HG02798 (cell line): ENCODE measurements at regions not wholly inside any gene's neighbourhood (a gene's known extent, or its start where the extent isn't known, plus 50 kb on each side); places are given as distances from the start of the nearest gene placed in this dataset.
A peak's percentile ranks its signal among the peaks of the same experiment; 100 is the strongest.
"Not testable (repeated sequence)": the region's sequence is repeated elsewhere in the genome, so short reads cannot be mapped to it uniquely, and the experiment has no call there.

Experiments
- ATAC-seq: cut with Tn5 transposase; IDR thresholded peaks from one replicate; pipeline ENCODE4 v1.9.1; 2021; ENCODE audit warnings: mild to moderate bottlenecking; ENCODE audit not compliant: unreplicated experiment, poor library complexity

DNA sequence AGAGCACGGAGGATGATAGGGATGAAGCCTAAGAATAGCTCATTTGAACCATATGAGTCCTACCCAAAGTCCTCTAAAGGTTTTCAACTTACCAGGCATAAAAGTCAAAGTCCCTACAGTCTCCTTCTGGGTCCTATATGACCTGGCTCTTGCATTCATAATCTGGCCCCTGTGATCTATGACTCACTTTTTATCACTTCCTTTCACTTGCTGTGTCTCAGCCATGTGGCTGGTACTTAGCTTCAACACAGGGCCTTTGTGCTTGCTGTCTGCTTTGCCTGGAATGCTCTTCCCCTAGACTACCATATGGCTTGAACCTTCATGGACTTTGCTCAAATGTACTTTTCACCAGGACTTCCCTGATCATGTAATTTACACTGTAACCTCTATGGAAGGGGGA lies 137.6 kb upstream of the TMTC1 start:
- no peak for ATAC-seq

DNA sequence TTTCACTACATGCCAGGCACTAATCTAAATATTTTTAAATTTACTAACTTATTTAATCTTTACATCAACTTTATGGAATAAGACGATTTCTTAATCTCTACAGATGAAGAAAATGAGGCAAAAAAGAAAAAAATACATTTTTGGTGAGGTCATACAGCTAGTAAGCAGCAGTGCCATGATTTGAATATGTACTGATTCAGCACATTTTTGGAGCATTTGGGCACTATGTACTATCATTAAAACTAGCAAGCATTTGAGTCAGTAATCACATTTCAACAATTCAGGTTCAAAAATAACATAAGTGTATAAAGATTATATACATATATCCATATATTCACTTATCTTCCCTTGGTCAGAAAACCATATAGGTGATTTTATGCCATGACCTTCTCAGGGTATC lies 124.4 kb upstream of the TMTC1 start:
- ATAC-seq = no peak

DNA sequence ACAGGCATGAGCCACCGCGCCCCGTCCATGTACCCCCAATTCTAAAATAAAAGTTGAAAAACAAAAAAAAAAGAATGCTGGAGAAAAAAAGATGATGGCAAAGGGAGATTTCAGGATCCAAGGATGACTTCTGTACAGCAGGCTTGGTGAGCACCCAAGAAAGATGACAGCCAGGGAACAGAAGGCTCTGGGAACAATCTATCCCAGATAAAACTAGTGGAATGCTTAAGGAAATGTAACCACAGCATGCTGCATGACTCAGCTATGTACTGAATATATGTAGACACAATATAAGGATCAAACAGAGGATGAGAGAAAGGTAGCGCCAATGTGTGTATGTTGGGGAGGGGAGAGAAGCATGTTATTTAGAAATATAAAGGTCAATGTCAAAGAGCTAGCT lies 123.7 kb upstream of the TMTC1 start:
- no peak for ATAC-seq

DNA sequence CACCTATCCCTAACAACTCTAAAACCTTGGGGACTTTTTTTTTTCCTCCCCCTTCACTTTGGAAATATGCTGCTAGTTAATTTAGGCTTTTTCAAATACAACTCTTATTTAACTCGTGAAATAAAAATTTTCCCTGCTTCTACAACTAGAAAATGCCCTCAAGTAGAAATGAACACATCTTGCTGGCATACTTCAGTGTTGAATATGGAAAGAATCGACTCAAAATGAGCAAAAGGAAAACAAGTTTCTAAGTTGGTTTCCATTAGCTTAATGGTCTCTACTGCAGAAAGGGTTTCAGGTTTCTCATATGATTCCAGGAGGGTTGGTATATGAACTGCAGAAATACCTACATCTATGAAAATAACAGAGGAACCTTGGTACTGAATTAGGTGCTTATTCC lies 118.3 kb upstream of the TMTC1 start:
- no peak for ATAC-seq

DNA sequence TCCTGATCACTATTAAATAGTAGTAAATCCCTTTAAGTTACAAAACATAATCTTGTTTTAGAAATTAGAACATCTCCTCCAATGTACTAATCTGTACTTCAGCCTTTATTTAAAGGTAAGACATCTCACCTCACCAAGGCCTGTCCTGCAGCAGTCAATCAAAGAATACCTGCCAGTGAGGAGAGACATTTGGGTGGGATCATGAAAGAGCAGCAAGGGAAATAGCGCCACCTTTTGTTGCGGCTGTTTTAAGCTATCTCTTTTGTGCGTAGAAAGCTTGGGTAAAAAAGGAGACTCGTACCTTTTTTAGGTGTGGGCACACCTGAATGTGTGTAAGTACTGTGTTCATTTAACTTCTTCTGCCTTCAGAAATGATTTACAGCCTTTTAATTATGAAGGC lies 117.8 kb upstream of the TMTC1 start:
- no peak for ATAC-seq

DNA sequence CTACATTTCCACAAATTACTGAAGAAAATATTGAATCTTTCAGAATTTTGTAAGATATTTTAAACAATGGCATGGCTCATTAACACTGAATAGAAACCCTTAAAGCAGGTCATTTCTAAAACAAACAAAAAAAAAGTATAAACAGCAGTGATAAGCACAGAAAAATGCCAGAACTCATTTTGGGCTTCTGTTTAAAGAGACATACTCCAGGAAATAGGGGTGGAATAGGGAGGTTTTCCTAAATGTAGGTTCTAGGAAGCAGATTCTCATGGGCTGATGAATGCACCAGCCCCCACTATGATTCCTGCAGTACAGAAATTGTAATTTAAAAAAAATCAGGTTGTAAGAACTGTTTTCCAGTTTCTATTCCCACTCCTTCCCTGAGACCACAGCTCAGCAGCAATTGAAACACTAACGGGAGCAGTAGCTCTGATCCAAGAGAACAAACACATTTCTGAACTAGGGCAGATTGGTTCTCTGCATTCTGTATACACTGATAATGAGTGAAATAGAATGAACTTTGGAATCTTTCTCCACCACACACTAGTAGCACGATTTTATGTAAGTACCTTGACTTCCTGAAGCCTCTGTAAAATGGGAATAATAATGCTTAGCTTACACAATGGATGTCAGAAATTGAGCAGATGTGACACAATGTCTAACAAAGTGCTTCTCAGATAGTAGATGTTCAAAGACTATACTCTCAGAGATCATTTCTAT lies 115.6 kb upstream of the TMTC1 start:
- ATAC-seq = no peak

DNA sequence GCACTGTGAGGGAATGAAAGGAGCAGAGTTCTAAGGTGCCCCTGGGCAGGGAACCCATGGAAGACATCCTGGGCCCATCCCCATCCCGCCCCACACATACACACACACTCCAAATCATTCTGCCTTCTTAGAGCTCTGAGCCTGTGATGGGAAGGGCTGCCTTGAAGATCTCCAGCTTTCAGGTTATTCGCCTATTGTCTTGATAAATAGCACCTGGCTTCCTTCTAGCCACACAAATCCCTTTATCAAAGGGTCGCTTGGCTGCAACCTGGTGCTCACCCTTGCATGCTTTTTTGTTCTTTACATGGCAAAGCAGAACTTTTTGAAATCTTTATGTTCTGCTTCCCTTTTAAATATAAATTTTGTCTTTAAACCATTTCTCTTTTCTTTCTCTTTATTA lies 112.2 kb upstream of the TMTC1 start:
- no peak for ATAC-seq

DNA sequence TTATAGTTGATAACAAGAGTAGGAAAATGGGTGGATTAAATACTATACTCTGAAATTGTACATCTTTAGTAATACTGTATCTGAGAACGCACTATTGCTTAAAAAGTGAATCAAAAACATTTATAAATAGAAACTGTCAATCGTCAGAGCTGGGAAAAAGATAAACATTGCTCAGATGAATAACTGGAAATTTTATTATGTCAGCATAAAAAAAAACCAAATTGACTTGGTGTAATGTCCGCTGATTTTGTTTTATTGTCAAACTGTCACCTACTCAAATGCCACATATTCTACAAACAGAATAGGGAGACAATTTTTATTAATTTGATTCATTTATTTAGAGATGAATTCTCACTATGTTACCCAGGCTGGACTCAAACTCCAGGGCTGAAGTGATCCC lies 109.3 kb upstream of the TMTC1 start:
- ATAC-seq = no peak

DNA sequence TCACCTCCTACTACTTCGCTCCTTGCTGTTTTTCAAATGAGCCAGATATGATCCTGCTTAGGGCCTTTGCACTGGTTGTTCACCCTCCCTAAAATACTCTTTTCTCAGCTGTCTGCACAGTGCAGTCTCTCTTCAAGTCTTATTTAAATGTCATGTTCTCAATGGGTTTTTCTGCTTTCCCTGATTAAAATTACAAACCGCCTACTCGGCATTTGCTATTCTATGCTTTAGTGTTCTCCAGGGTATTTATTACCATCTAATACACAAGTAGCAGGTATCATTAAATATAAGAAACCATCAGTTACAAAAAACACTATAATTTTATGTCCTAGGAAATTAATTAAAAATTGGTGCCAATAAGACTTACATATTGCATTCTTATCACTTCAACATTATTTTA lies 108.0 kb upstream of the TMTC1 start:
- no peak for ATAC-seq

DNA sequence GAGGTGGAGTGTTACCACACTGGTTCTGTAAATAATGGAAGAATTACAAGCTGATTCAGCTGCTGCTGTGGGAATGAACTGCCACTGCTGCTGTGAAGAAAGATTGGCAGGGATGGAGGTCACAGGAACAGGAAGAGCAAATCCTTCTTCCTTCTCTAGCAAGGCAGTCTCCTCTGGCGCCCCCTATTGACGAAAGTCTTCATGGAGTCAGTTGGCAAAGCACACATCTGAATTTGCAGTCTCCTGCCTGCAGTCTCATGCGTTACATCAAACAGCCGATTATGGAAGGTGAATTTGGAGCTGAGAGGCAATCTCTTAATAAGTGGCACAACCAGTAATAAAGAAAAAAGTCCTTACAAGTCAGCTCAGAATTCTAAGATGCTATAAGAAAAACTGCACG lies 106.0 kb upstream of the TMTC1 start:
- ATAC-seq = no peak

DNA sequence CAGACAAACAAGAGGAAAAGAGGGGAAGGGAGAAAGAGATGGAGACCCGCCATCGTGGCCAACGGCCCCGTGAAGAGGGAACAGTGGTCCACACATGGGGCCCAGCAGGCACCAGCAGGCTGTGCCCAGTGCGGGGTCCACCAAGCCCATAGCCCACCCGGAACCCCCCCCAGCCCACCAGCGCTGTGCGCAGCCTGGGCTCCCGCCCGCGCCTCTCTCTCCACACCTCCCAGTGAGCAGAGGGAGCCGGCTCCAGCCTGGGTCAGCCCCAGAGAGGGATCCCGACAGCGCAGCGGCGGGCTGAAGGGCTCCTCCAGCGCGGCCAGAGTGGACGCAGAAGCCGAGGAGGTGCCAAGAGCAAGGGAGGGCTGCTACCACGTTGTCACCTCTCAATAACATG lies 105.0 kb upstream of the TMTC1 start:
- no peak for ATAC-seq

DNA sequence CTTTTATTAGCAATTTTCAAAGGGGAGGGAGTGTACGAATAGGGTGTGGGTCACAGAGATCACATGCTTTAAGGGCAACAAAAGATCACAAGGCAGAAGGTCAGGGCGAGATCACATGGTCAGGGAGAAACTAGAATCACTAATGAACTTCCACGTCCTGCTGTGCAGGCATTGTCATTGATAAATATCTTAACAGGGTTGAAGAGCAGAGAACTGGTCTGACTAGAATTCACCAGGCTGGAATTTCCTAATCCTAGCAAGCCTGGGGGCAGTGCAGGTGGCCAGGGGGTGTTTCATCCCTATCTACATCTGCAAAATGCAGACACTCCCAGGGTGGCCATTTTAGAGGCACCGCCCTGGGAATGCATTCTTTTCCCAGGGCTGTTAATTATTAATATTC lies 101.2 kb upstream of the TMTC1 start:
- ATAC-seq = not testable (repeated sequence)

DNA sequence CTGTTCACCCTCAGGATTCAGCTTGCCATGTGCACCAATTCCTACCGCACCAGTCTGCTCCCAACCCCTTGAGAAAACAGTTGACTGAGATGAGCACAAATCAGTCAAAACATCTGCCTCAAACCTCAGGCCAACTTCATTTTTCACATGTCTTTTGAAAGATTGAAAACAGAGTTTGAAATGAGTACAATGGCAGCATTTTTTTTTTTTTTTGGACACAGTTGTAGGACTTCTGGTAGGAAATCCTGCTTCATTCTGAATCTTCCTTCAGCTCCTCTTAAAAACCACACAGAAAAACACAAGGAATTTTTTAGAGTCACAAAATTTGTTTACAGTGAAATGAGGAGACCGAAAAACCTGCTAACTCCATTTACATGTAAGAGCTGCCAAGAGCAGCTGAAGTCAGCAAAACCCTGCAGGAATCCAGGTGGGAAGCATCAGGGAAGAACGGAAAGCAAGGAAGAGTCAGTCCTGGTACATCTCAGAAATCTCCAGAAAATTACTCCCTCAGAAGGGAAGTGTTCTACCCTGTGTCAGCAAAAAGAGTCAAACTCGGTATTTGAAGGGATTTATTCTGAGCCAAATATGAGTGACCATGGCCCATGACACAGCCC lies 100.3 kb upstream of the TMTC1 start:
- ATAC-seq = no peak

DNA sequence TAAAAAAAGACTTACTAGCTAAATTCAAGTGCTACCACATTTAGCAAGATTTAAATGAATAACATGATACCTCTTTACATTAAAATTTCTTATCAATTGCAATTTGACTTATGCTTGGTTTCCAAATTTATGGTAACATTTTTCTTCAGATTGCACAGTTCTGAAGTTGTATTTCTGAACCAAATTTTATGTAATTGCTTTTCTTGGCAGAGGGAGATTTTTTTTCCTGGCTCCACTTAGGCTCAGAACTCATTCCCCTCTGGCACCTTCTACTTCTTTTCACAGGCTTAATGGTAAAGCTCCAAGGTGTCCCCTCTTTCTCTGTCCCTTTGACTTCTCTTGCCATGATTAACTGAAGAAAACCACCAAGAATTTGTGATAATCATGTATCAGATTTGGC lies 99.8 kb upstream of the TMTC1 start:
- no peak for ATAC-seq

DNA sequence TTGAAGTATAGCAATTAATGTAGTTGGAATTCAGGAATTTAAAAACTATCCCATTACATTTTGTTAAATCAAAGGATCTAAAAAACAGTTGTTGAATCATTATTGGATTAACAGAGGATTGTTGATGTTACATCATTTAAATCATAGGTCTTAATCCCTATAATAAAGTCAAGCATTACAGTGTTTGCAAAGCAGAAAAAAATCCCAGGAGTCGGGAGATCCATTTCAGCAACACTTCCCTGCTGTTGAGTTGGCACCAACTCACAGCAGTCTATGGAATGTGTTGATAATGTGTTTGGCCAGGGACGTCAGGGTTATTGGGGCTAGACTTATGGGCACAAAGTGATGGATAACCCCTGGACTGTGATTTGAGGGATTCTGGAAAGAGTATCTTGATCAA lies 99.1 kb upstream of the TMTC1 start:
- no peak for ATAC-seq

DNA sequence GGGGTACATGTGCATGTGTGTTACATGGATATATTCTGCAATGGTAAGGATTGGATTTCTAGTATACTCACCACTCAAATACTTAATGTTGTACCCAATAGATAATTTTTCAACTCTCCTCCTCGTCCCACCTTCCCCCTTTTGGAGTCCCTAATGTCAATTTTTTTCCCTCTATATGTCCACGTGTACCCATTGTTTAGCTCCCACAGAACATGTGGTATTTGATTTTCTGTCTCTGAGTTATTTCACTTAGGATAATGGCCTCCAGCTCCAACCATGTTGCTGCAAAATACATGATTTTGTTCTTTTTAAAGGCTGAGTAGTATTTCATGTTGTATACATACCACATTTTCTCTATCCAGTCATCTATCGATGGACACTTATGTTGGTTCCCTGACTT lies 97.2 kb upstream of the TMTC1 start:
- ATAC-seq = no peak

DNA sequence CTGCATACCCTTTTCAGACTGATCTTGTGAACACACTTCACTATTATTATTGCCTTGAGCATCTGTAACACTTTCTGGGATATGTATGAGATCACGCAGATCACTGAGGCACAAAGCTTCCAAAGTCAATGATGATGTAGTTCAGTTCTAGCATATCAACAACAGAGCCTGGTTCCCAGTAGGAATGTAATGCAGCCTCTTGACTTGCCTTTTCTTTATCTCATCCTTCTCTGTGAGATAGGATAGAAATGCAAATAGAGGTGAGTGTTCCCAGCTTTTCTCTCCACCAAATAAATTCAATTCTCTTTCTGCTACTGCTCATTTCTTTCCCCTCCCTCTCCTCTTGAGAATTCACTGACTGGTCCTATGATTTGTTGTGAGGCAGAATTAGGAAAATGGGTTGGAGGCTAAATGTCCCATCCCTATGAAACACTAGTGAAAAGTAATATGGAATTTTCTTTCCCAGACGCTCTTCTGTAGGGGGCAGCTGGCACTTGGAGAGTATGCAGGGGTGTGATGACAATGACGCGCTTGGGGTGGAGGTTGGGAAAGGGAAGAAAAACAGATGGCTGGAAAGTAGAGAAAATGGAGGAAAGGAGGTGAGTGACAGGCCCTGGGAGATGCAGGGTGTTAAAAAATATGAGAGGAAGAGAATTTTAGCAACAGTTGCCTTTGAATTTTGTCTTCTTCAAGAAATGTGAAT lies 96.0 kb upstream of the TMTC1 start:
- no peak for ATAC-seq

DNA sequence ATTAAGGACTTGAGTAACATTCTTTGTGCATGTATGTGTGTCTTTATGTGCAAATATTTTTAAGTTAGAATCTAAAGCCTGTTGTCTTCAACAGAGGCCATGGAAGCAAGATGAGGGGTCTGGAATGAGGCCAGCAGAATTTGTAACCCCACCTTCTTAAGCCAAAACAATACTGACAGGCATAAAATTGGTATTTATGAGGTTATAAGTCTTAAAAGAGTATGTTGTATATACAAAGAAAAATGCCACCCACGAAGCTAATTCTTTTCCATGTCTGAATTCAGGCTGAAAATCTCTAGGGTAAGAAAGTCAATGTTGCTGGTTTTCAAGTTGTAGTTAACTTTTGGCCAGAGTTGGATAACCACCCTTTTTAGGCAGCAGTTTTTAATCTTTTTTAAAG lies 86.2 kb upstream of the TMTC1 start:
- ATAC-seq = no peak

DNA sequence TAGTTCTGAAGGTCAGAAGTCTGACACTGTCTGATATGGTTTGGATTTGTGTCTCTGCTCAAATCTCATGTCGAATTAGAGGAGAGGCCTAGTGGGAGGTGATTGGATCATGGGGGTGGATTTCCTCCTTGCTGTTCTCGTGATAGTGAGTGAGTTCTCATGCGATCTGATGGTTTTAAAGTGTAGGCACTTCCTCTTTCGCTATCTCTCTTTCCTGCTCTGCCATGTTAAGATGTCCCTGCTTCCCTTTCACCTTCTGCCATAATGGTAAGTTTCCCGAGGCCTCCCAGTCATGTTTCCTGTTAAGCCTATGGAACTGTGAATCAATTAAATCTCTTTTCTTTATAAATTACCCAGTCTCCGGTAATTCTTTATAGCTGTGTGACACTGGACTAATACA lies 84.1 kb upstream of the TMTC1 start:
- no peak for ATAC-seq

DNA sequence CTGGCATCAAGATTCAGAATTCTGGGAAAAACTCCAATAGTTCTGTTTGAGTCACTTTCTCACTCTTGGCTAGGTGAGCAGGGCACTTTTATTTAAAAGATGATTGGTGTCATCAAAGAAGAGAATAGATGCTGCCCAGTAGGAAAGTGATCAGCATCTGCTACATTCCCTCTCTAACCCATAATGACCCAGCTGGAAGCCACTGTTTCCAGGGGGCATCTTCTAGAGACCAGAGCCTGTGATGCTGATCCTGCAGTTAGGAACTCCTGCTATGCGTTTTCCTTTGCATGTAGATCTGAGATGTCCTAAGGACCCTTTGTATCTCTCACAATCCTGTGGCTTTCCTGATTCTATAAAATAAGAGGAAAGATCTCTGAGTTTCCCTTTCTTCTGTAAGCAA lies 79.9 kb upstream of the TMTC1 start:
- no peak for ATAC-seq

DNA sequence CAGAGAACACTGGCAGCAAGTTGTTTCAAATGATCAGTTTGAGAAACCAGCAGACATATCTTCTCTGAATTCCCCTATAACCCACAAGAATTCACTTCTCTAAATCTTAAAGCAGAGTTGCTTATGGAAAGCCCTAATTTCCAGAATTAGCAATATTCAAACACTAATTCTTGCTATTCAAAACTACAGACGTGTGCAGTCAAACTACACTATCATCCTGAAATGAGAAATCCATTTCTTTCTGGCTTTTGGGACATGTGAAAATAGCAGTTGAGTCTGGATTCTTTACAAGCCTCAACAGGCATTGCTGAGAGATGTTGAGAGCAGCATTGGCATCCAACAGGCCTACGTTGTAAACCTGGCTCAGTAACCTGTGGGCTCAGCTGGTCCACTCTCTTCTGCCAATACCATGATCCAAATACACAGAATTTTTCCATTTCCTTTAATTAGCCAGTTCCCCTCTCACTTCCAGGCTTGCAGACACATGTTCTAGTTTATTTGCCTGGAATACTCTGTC lies 74.6 kb upstream of the TMTC1 start:
- peak; percentile 67 for ATAC-seq

DNA sequence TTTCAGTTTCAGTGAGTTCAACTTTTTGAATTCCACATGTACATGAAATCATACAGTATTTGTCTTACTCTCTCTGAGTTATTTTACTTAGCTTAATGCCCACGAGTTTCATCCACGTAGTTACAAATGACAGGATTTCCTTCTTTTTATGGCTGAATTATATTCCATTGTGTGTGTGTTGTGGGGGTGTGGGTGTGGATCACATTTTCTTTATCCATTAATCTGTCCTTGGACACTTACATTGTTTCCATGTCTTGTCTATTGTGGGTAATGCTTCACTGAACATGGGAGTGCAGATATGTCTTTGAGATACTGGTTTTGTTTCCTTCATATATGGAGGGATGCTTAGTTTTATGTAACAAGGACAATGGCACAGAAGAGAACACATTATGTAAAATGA lies 63.5 kb upstream of the TMTC1 start:
- no peak for ATAC-seq
